ENCODE measurements at regions not wholly inside any gene's neighbourhood (a gene's known extent, or its start where the extent isn't known, plus 50 kb on each side); places are given as distances from the start of the nearest gene placed in this dataset.

- Histone ChIP-seq H3K4me2 (no peak overlapping the region), H3K4me3 (no peak overlapping the region), H3K27me3 (no peaks in the 10 kb centered on the region), H3K36me3 (replicated peaks; ENCODE audit: insufficient read depth, low read depth) (no peaks in the 10 kb centered on the region), H3K79me2 (no peaks in the 10 kb centered on the region), H3K9me3 (ENCODE audit: low read depth) (no peaks in the 10 kb centered on the region), H3K4me1 (ENCODE audit: insufficient read depth) (no peaks in the 10 kb centered on the region), H3K27ac (no peak overlapping the region), H2AFZ (no peak overlapping the region), H3K9me2 (replicated peaks; ENCODE audit: insufficient read depth) (no peaks in the 10 kb centered on the region), H4K20me1 (ENCODE audit: insufficient read depth, poor library complexity, severe bottlenecking) (no peaks in the 10 kb centered on the region)
- WGBS (ENCODE audit: low lambda C conversion rate, missing lambda C conversion rate) = 82% methylated on average over 1 of the region's 1 CpG
- DNase-seq (ENCODE audit: low spot score) = no peak
- TF ChIP-seq EZH2phosphoT487 (IDR thresholded peaks at IDR 0.05; ENCODE audit: low read depth, severe bottlenecking, unreplicated experiment) (no peak), EZH2 (IDR thresholded peaks at IDR 0.05; ENCODE audit: borderline replicate concordance) (no peak)
- TF ChIP-seq, protein P1, sequence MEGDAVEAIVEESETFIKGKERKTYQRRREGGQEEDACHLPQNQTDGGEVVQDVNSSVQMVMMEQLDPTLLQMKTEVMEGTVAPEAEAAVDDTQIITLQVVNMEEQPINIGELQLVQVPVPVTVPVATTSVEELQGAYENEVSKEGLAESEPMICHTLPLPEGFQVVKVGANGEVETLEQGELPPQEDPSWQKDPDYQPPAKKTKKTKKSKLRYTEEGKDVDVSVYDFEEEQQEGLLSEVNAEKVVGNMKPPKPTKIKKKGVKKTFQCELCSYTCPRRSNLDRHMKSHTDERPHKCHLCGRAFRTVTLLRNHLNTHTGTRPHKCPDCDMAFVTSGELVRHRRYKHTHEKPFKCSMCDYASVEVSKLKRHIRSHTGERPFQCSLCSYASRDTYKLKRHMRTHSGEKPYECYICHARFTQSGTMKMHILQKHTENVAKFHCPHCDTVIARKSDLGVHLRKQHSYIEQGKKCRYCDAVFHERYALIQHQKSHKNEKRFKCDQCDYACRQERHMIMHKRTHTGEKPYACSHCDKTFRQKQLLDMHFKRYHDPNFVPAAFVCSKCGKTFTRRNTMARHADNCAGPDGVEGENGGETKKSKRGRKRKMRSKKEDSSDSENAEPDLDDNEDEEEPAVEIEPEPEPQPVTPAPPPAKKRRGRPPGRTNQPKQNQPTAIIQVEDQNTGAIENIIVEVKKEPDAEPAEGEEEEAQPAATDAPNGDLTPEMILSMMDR (IDR thresholded peaks at IDR 0.05; ENCODE audit: poor library complexity) = no peak
These were observed 208.1 kb upstream of the SAMSN1 start for GRCh38 chr21:14754259-14754604.

GRCh38 chr21:14753466-14754258, 207.5 kb upstream of the SAMSN1 start:
- H3K36me3 ChIP-seq (replicated peaks; ENCODE audit: insufficient read depth, low read depth) = no peaks in the 10 kb centered on the region
- H3K27me3 ChIP-seq = no peaks in the 10 kb centered on the region
- H4K20me1 ChIP-seq (ENCODE audit: insufficient read depth, poor library complexity, severe bottlenecking) = no peaks in the 10 kb centered on the region
- no peak overlapping the region for H3K4me3 ChIP-seq
- H3K9me2 ChIP-seq (replicated peaks; ENCODE audit: insufficient read depth) = no peaks in the 10 kb centered on the region
- H2AFZ ChIP-seq = no peak overlapping the region
- no peak for DNase-seq (ENCODE audit: low spot score)
- no peaks in the 10 kb centered on the region for H3K9me3 ChIP-seq (ENCODE audit: low read depth)
- no peaks in the 10 kb centered on the region for H3K79me2 ChIP-seq
- H3K4me1 ChIP-seq (ENCODE audit: insufficient read depth) = no peaks in the 10 kb centered on the region
- WGBS (ENCODE audit: low lambda C conversion rate, missing lambda C conversion rate) = 83% methylated on average over 2 of the region's 2 CpGs
- TF ChIP-seq, protein P1 (IDR thresholded peaks at IDR 0.05; ENCODE audit: poor library complexity) = no peak
- TF ChIP-seq EZH2phosphoT487 (IDR thresholded peaks at IDR 0.05; ENCODE audit: low read depth, severe bottlenecking, unreplicated experiment) (no peak), EZH2 (IDR thresholded peaks at IDR 0.05; ENCODE audit: borderline replicate concordance) (no peak)
- H3K4me2 ChIP-seq = no peak overlapping the region
- no peak overlapping the region for H3K27ac ChIP-seq

DNA sequence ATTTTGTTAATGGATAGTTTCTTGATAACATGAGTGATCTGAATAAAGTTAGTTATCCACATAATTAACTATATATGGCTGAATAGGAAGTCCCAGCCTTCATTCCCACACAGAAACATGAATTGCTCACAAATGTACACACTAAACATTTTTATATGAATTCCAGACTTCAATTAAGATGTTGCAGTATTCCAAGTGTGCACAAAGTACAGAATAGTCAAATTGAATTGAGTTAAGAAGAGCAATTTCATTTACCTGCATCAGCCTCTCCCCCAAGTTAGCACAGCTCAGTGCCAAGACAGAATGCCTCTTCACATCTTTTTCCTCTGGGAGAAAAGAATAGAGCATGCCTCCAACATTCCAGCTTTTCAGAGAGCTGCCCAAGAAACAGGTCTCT, 207.0 kb upstream of the SAMSN1 start:
- Histone ChIP-seq H3K36me3 (replicated peaks; ENCODE audit: insufficient read depth, low read depth) (no peaks in the 10 kb centered on the region), H3K27me3 (no peaks in the 10 kb centered on the region), H3K9me3 (ENCODE audit: low read depth) (no peaks in the 10 kb centered on the region), H3K79me2 (no peaks in the 10 kb centered on the region), H3K4me2 (no peak overlapping the region), H3K4me1 (ENCODE audit: insufficient read depth) (no peaks in the 10 kb centered on the region), H3K4me3 (no peak overlapping the region), H2AFZ (no peak overlapping the region), H4K20me1 (ENCODE audit: insufficient read depth, poor library complexity, severe bottlenecking) (no peaks in the 10 kb centered on the region), H3K27ac (no peak overlapping the region), H3K9me2 (replicated peaks; ENCODE audit: insufficient read depth) (no peaks in the 10 kb centered on the region)
- TF ChIP-seq, protein P1 (IDR thresholded peaks at IDR 0.05; ENCODE audit: poor library complexity) = no peak
- TF ChIP-seq EZH2 (IDR thresholded peaks at IDR 0.05; ENCODE audit: borderline replicate concordance) = no peak
- TF ChIP-seq EZH2phosphoT487 (IDR thresholded peaks at IDR 0.05; ENCODE audit: low read depth, severe bottlenecking, unreplicated experiment) = no peak
- DNase-seq (ENCODE audit: low spot score) = no peak

Data from hepatocyte (in vitro differentiated cells).